ENCODE measurements at regions not wholly inside any gene's neighbourhood (a gene's known extent, or its start where the extent isn't known, plus 50 kb on each side); places are given as distances from the start of the nearest gene placed in this dataset.

DNA sequence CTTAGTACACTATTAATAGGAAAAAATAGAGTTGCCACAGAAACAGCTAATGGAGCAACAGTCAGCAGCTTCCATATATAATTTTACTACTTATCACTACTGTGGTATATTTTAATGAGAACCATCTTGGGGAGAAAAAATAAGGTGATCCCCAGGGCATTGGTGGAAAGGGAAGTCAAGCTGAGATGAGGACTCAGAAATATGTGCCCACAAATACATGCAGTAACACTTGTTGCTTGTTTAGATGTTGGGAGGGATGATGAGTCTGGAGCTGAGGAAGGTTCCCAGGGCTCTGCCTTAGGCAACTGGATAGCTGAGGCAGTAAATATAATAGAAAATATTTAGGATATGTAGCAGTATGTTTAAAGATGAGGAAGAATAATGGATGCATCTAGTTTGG, 280.1 kb upstream of the PDE4D start:
- H4K20me1 ChIP-seq (ENCODE audit: insufficient read depth, low read length): no peaks in the 10 kb centered on the region
- H2AFZ ChIP-seq (replicated peaks; ENCODE audit: low read length, poor library complexity): no peak overlapping the region
- no peak overlapping the region for H3K18ac ChIP-seq (ENCODE audit: low read depth, low read length)
- H2BK120ac ChIP-seq (ENCODE audit: low read depth, low read length): no peak overlapping the region
- ATAC-seq (ENCODE audit: low read depth) (no peak), DNase-seq (no peak)
- no peak overlapping the region for H3K56ac ChIP-seq (ENCODE audit: extremely low read depth, insufficient read depth, low read length)
- no peaks in the 10 kb centered on the region for H3K27me3 ChIP-seq (ENCODE audit: control insufficient read depth, insufficient read depth, low read length)
- CTCF ChIA-PET: interaction anchor here (1.2 kb wide), 1 partner anchor 12 kb away, joined by 3 read pairs; no protein-coding TSS in a partner anchor
- H4K5ac ChIP-seq (ENCODE audit: low read depth, low read length): no peak overlapping the region
- H2AK5ac ChIP-seq (ENCODE audit: low read depth, low read length): no peak overlapping the region
- dilution Hi-C loops (cut with HindIII; ENCODE audit: low sequenced_read_pairs, unreplicated experiment) (no loop called here), in situ Hi-C loops (cut with MboI; ENCODE audit: low sequenced_read_pairs) (no loop called here), intact Hi-C loops (cut with micrococcal nuclease) (no loop called here)
- H4K91ac ChIP-seq (ENCODE audit: insufficient read depth, low read depth, low read length): no peak overlapping the region
- H4K8ac ChIP-seq (ENCODE audit: low read depth in 2 of 2, low read length in 2 of 2): no peak overlapping the region
- H3K79me1 ChIP-seq (ENCODE audit: low read depth in 1 of 2, low read length in 2 of 2): no peaks in the 10 kb centered on the region
- no peak overlapping the region for H3K4ac ChIP-seq (ENCODE audit: low read depth, low read length)
- TF ChIP-seq FOS (IDR thresholded peaks at IDR 0.05; ENCODE audit: low read depth, low read length) (no peak), RCOR1 (IDR thresholded peaks at IDR 0.05; ENCODE audit: insufficient replicate concordance, low read length) (no peak), RFX5 (IDR thresholded peaks at IDR 0.05; ENCODE audit: low read depth, low read length) (no peak), RAD21 (IDR thresholded peaks at IDR 0.05; ENCODE audit: low read length) (no peak), CHD1 (IDR thresholded peaks at IDR 0.05; ENCODE audit: low read depth, low read length) (no peak), MAZ (IDR thresholded peaks at IDR 0.05; ENCODE audit: borderline replicate concordance, low read depth, low read length) (no peak)
- POLR2A ChIA-PET (ENCODE audit: unreplicated experiment): no interaction called here
- H3K4me1 ChIP-seq (ENCODE audit: control insufficient read depth, insufficient read depth, low read length): no peaks in the 10 kb centered on the region
- no peaks in the 10 kb centered on the region for H3K9me1 ChIP-seq (ENCODE audit: insufficient read depth, low read length)
- no peak overlapping the region for H3K14ac ChIP-seq (replicated peaks; ENCODE audit: low read depth, low read length)
- H2BK15ac ChIP-seq (ENCODE audit: low read depth, low read length): no peak overlapping the region
- no peak overlapping the region for H3K4me3 ChIP-seq (ENCODE audit: insufficient read depth, low read depth, low read length)
- no peak overlapping the region for H3K9ac ChIP-seq (ENCODE audit: low read depth, low read length)
- H3K23ac ChIP-seq (ENCODE audit: low read depth, low read length): no peak overlapping the region
- H2AK9ac ChIP-seq (replicated peaks; ENCODE audit: low read depth, low read length, poor library complexity): no peak overlapping the region
- no peaks in the 10 kb centered on the region for H3K9me3 ChIP-seq (ENCODE audit: control insufficient read depth, insufficient read depth, low read length)
- BruUV-seq (replicated peaks): no TSS peak
- H3K4me2 ChIP-seq (ENCODE audit: low read depth, low read length): no peak overlapping the region
- no peak overlapping the region for H3K27ac ChIP-seq (ENCODE audit: insufficient read depth, low read length)
- no peaks in the 10 kb centered on the region for H3K36me3 ChIP-seq (ENCODE audit: control insufficient read depth, insufficient read depth, low read length)
- H2BK5ac ChIP-seq (ENCODE audit: low read depth, low read length, poor library complexity, severe bottlenecking): no peak overlapping the region
- no peak overlapping the region for H2BK20ac ChIP-seq (ENCODE audit: low read depth, low read length)
